ENCODE measurements at regions not wholly inside any gene's neighbourhood (a gene's known extent, or its start where the extent isn't known, plus 50 kb on each side); places are given as distances from the start of the nearest gene placed in this dataset.

DNA sequence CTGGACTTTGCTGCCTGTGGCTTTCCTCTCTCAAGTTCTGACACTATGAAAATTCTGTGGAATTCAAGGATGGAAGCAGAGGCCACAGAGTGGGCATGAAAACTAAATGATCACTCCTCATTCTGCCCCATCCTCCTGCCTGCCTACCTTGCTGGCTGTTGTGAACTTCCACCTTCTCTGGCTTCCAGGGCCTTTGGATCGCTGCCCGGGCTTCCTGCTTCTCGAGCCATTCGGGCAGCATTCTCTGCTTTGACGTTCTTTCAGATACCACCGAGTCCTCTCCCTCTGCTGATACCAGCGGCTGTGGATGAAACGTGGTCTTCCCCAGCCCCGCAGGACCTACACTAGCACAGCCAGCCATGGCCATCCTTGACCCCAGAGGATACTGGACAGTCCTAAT is 327.7 kb upstream of the SLC14A2 start:
- DNase-seq, result peak in 3 of 42 donors; percentile 7 to 27 (median 8)
- intact Hi-C loops (cut with DNase I), result no loop called here

DNA sequence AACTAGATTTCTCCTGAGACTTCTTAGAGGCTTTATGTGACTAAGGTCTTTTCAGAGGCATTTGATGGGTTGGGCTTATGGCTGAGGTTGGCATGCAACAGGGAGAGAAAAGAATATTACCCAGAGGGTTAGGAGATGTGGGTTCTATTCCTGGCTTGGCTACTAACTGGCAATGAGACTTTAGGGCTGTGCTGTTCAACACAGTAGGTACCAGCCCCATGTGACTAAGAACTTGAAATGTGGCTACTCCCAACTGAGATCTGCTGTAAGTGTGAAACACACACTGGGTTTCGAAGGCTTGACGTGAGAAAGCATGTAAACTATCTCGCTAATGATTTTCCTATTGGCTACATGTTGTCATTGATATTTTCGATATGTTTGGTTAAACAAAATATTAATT is 324.9 kb upstream of the SLC14A2 start:
- intact Hi-C loops (cut with DNase I), result no loop called here
- no peak for DNase-seq

DNA sequence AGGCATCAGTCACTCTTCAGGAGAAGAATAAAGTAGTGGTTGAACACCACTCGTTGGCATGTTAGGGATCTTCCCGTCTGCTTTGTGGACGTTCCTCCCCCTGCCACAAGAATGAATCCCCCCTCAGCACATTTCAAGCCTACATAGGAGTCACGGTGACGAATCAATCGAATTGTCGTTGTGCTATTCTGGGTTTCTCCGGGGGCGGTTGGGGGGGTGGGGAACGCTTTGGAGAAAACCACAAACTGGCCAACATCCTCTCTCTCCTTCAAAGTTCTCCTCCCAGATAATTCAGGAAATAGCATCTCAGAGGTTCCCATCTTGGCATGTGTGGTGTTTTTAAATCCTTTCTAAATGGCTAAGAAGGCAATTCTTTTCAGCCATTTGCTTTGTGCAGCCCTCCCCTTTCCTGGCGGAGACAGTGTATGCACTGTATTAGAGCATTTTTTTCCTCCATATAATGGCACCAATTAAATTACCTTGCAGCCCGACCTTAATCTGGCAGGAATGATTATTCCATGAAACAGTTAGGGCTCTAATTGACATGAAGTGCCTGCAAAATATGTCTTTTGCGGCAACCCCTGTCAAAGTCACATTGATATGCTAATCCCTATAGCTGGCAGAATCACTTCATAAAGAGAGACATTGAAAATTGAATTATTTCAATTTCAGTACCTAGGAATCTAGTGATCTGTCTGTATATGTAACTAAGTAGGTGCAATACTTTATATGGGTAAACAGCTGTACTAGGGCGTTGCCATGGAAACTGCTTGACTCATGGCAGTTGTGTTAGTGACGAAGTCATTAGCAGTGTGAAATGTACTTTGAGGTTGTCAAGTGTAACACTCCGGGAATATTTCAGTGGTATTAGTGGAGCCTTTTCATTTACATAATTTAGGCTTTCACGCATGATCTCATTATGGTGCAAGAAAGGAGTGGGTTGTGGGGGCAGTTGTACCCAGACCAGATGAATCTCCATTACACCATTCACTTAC is 323.4 kb upstream of the SLC14A2 start:
- intact Hi-C loops (cut with DNase I), result no loop called here
- DNase-seq, result peak in 41 of 42 donors; percentile 14 to 87 (median 60)

DNA sequence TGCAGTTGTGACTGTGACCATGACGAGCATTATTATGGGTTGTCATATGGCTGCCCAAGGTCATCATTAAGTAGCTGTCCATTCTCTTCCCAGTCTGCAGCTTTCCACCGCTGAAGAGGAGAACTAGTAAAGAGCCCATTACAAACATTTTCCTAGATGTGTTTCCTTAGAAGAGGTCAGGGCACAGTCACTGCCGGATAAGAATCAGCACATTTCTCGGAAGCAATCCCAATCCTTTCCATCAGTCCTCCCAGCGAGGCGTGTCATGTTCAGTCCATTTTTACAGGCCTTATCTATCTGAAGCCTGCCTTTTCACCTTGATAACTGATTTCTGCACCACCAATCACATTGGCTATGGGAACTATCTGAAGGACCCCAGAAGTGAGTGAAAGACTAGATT is 319.9 kb upstream of the SLC14A2 start:
- DNase-seq, result no peak
- intact Hi-C loops (cut with DNase I), result no loop called here

DNA sequence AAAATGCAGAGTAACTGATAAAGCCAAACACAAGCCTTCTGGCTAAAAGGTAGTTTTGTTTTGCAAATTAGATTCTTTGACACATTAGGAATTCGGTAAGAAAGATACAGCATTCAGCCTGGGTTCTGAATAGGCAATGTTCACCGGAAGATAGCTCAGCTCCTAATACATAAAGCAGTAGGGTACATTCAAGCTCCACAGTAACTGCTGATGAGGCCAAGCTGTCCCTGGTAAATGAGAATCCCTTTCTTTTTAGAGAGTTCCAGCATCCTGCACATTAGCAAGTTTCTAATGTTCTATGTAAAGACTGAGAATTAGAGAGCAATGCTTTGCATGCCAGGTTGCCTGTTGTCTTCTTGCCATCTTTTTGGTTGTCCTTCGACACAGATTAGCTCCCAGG is 316.3 kb upstream of the SLC14A2 start:
- no peak for DNase-seq
- intact Hi-C loops (cut with DNase I), result no loop called here

DNA sequence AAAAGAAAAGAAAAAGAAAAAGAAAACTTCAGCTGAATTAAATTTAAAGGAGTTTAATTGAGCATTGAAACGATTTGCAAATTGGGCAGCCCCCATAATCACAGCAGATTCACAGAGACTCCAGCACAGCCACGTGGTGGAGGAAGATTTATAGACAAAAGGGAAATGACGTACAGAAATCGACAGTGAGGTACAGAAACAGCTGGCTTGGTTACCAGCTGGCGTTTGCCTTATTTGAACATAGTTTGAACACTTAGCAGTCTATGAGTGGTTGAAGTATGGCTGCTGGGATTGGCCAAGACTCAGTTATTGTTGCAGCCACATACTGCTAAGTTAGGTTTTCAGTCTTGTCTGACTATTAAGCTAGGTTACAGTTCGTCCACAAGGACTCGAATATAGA is 312.2 kb upstream of the SLC14A2 start:
- intact Hi-C loops (cut with DNase I), result no loop called here
- DNase-seq, result no peak

DNA sequence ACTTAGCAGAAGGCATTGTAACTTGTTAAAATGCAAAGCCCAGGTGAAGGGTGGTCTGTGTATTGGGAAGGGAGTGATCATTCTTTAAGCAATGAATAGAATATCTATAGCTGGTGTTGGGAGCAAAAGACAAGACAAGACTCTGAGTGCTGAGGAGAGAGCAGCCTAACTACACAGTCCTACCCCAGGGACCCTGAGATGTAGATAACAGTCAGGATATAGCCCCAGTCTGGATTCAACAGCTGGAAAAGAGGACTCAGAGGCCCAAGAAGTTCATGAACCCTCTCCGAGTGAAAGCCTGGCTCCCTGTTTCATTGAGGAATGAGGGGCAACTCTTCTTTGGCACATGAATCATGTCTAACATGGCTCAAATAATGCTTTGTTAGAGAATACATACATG is 310.7 kb upstream of the SLC14A2 start:
- DNase-seq, result no peak
- intact Hi-C loops (cut with DNase I), result no loop called here

DNA sequence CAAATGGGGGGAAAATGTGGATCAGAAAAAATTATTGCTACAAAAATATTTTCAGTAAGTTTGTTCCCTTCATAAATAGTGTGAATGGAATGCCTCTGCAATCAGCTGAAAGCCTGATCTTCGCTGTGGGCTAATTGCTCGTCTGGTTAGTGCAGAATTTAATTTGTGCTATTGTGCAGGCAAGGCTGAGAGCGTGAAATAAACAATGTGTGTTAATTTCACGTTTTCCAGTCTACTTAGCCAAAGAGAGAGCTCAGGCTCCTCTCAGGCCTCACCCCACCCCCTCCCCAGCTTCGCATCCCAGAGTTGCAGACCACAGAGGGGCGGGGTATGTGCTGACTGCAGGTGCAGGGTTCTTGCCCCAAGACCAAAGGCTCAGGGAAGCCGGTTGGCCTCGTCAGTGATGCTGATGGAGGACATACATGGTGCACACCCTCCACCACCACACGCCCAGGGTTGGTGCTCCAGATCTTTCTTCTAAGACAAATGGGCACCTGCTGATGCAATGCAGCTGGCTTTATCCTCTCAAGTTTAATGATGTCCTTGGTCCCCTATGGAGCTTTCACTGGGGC is 302.6 kb upstream of the SLC14A2 start:
- DNase-seq, result no peak
- intact Hi-C loops (cut with DNase I), result no loop called here

DNA sequence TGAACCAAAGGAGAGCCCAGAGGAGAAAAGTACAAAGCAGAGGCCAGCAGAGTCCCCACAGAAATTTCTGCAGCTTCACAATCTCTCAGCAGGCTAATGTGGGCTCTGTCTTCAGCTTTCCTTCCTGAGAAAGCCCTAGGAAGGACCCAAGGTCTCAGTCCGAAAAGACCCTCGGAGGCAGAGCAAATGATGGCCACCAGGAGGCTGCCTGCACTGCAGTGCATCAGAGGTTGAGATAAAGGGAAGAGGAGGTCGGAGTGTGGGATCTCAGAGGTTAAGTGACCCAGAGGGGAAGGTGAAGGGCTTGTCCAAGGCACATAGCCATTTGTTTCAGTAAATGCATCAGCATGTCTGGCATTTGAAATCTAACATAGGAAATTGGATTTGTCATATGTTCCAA is 299.1 kb upstream of the SLC14A2 start:
- no peak for DNase-seq
- intact Hi-C loops (cut with DNase I), result no loop called here

DNA sequence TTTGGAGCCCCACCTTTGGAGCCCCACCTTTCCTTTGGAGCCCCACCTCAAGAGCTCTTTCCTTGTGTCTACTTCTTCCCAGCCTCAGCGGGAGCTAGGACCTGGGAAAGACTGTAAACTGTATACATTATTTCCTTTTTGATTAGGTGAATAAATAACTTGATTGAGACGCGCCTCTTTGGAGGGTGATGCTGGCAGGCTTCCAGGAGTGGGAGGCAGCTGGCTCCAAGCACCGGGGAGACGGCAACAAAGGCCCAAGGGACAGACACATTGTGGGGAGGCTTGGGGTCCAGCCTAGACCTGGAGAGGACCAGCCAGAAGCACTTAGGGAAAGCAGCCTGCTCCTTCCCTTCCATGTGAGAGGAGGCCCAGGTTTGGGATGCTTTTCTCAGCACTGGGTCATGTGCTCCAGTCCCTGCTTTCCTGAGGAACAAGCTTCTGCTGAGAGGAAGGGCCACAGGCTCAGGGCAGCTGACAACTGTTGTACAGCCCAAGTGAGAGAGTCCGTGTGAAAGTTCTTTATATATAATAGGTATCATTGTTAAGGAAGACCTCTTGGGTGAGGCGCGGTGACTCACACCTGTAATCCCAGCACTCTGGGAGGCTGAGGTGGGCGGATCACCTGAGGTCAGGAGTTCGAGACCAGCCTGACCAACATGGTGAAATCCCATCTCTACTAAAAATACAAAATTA is 297.2 kb upstream of the SLC14A2 start:
- intact Hi-C loops (cut with DNase I), result no loop called here
- no peak for DNase-seq

DNA sequence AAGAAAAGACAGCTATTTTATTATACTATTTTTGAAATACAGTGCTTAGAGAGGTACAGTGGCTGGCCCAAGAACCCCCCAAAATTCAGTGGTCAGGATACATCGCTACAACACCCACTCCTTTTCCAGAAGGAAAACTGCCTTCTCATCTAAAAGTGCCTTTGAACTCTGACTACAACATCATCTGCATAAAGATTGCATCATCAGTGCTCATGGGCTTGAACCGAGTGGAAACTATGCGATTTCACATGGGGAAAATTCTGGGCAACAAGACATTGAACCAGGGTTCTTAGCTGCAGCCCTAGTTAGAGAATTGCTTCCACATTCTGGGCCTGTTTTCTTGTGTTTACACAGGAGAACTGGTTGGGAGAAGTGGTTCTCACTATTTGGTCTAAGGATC is 294.6 kb upstream of the SLC14A2 start:
- no peak for DNase-seq
- intact Hi-C loops (cut with DNase I), result no loop called here

DNA sequence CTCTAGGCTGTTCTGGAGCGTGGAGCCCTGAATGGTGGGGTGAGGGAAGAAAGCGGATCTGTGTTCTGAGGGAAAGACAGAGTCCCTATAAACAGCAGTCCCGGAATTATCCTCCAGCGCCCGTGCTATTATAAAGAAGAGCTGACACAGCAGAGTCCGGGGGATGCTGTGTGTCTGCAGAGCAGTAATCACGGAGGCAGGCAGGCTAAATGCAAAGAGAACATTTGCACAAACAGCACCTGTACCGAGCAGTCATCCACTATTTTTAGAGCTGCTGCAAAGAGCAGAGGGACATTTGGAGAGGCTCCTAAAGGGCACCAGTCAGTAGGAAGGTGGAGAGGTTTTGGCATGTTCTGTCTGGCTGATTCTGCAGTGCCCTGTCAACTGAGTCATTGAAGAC is 293.8 kb upstream of the SLC14A2 start:
- peak in 40 of 42 donors; percentile 15 to 85 (median 54) for DNase-seq
- intact Hi-C loops (cut with DNase I), result no loop called here

DNA sequence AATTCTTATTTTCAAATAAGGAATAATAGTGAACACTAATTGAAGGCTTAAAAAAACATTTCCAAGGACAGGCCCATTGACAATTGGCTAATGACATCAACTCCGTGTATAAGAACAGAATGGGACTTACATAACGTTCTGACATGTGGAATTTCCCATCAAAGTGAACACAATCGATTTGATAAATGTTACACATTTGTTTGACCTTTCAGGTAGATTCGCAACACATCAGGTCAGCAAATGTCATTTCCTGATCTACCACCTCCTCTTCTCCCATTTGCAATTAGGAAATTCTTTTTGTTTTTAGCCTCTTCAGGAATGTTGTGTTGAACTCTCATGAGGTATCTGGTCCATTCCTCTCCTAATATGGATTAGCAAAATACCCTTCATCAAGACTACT is 292.9 kb upstream of the SLC14A2 start:
- intact Hi-C loops (cut with DNase I), result no loop called here
- no peak for DNase-seq

DNA sequence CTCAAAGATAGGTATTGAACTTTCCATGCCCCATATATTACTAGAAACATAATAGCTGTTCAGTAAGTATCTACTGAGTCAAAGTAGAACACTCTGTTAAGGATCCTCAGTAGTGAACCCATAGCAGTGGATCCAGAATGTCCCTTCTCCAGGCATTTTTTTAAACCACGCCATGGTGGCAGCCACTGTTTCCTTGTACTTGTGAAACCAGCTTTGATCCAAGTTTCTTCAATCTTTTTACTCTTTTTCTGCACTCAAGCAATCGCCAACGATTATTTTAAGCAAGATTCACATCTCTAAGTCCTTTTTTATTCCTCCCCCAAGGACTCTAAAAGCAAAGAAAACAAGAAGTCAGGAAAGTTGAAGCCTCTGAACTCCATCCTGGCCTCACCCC is 291.2 kb upstream of the SLC14A2 start:
- intact Hi-C loops (cut with DNase I), result no loop called here
- no peak for DNase-seq

DNA sequence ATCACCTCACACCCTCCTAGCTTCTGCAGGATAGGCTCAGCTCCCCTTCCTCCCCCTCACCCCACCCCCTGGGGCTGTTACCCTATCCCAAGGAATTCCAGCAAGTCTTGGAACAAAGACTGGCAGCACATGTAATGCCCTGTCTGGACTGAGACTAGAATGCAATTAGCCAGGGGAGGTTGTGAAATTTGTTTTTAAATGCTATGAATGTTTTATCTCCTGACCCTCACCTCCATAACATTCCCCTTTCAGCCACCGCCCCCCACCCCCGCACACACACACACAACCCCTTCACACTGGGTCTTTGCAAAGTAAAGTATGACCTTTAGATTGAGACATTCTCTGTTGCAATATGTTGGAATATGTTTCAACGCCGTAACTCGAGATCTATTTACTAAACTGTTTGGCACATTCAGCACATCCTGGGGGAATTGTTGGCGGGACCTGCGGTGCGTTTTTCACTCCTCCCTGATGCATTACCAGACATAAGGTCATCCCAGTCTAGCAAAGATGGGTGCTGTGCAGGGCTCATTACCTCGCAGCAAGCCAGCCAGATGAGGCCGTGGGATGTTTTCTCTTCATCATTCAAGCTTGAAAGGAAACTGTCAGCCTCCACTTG is 290.7 kb upstream of the SLC14A2 start:
- peak in 18 of 42 donors; percentile 2 to 56 (median 20) for DNase-seq
- intact Hi-C loops (cut with DNase I), result no loop called here

DNA sequence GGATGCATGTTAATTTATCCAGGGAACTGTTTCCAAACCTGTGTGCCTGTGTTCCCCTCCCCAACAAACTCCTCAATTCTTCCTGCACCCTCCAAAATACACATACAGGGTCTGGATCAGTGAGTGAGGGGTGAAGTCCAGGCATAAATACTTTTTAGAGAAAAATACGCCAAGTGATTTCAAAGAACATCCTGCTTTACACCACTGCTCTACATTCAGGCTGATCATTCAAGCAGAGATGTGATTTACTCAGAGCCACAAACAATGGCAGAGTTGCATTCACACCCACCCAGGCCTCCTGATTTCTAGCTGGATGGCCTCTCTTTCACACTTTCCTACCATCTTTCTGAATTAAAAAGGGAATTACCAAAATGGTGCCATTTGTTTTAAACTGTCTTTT is 289.5 kb upstream of the SLC14A2 start:
- no peak for DNase-seq
- intact Hi-C loops (cut with DNase I), result no loop called here

DNA sequence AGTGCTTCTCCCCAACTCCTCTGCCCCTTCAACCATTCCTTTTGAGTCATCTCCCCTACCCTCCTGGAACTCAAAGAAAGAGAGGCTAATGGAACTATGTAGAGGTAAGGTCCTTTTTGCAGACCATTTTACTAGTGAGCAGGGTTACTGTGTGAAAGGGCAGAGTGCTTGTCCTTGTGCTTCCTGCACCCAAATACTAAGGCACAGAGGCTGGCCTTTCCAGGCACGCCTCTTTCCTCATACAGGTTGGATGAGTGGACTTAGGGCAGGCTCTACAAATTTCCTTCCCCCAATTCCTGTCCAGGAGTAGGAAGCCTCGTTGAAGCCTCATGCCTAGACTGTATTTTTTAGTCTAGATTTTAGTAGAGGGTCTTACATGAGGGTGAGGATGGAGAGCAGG is 288.8 kb upstream of the SLC14A2 start:
- no peak for DNase-seq
- intact Hi-C loops (cut with DNase I), result no loop called here

DNA sequence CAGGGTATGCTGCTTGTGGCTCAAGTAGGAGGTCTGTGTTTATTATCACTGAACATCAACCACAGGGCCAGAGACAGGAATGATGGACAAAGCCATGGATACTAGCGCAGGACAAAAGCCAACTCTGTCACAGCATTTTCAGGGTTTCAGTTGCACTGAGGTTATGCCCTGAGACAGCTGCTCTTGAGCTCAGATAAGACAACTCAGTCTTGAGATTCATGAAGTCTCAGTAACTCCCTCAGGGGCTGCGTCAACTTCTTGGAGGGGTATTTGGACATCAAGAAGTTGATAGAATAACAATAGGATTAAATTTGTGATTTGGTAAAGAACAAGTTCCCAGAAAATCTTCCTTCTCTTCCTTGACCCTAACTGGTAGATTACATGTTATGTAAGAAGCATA is 287.0 kb upstream of the SLC14A2 start:
- no peak for DNase-seq
- intact Hi-C loops (cut with DNase I), result no loop called here

DNA sequence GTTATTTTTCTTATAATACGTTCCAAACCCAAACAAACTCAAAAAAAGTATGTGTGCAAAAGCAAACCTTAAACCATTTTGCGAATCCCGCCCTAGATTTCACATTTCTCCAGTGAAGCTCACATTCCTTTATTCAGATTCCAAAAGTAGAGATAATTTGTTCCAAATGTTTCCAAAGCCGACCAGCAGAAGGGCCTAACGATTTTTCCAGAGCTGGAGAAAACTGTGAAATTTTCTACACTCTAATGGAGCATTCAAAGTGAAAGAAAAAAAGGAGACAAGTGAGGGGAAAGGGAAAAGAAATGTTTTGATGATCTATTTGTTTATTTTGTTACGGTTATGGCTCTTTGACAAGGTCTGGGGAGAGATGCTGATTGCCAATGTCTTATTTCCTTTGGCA is 286.5 kb upstream of the SLC14A2 start:
- intact Hi-C loops (cut with DNase I), result no loop called here
- DNase-seq, result no peak

DNA sequence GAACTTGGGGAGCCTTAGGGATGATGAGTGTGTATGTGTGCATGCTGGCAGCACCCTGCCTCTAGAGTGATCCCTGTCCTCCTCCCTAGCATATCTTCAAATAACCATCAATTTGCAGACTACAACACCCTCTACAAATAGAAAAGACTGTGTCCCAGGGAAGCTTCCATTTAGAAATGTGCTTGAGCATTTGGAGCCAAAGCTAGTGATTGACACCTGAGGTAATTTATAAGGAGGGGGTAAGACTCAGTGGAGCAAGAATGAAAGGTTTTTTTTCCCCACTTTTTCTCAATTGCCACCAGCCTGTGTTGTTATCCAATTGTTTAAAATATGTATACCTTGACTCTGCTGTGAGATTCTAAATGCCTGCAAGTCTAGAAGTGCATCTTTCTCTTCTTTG is 286.0 kb upstream of the SLC14A2 start:
- intact Hi-C loops (cut with DNase I), result no loop called here
- DNase-seq, result no peak

Measured in head of caudate nucleus (tissue), 42 donors.